KG1 (cell line): ENCODE measurements at regions not wholly inside any gene's neighbourhood (a gene's known extent, or its start where the extent isn't known, plus 50 kb on each side); places are given as distances from the start of the nearest gene placed in this dataset.
A peak's percentile ranks its signal among the peaks of the same experiment; 100 is the strongest.
"Not testable (repeated sequence)": the region's sequence is repeated elsewhere in the genome, so short reads cannot be mapped to it uniquely, and the experiment has no call there.

Experiments
- DNase-seq: peaks from one replicate; lab custom pipeline; 2025; lab: John Stamatoyannopoulos, UW

GRCh38 chr7:38331853-38332595, 58.6 kb upstream of the TARP start:
- not testable (repeated sequence) for DNase-seq

- no peak for DNase-seq
These were observed 57.6 kb upstream of the TARP start for GRCh38 chr7:38330861-38331621.

- DNase-seq: no peak
These were observed 56.6 kb upstream of the TARP start for GRCh38 chr7:38330039-38330438.

- no peak for DNase-seq
These were observed 55.9 kb upstream of the TARP start for GRCh38 chr7:38329340-38329739.

- DNase-seq: no peak
These were observed 55.4 kb upstream of the TARP start for GRCh38 chr7:38328814-38329213.

GRCh38 chr7:38327637-38328036, 54.2 kb upstream of the TARP start:
- peak; percentile 12 for DNase-seq
